ENCODE measurements at regions not wholly inside any gene's neighbourhood (a gene's known extent, or its start where the extent isn't known, plus 50 kb on each side); places are given as distances from the start of the nearest gene placed in this dataset.

DNA sequence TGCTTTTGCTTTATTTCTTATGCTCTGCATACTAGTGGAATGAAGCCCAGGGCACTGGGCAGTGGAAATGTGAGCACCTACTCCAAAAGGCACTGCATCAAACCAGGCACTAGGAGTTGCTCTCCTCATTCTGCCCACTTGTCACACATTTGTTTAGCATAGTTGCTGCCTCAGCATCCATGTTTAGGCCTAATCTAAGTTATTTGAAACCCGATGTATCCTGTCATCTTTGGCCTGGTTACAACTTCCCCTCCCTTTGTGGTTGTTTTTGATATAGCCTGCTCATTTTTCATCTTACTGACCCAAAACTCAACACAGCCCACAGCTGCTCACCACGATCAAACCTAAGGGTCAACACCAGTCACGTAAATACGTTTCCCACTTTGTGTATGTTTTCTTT, 82.2 kb upstream of the SELENOK start:
- H3K4me3 ChIP-seq (ENCODE audit: low read length): no peak overlapping the region
- H3K4me2 ChIP-seq (ENCODE audit: low read depth, low read length, poor library complexity, severe bottlenecking): no peak overlapping the region
- DNase-seq: no peak
- no peaks in the 10 kb centered on the region for H3K9me2 ChIP-seq (replicated peaks; ENCODE audit: insufficient read depth, low read length)
- H3K36me3 ChIP-seq (ENCODE audit: insufficient read depth, low read length): no peaks in the 10 kb centered on the region
- H3K79me2 ChIP-seq (ENCODE audit: low read length): no peaks in the 10 kb centered on the region
- no peak overlapping the region for H2AFZ ChIP-seq (ENCODE audit: low read length)
- H4K20me1 ChIP-seq (ENCODE audit: insufficient read depth, low read depth, low read length): no peaks in the 10 kb centered on the region
- 0 out of 2 replicates have a peak, but pooled peaks cover 3% of the 10 kb centered on the region for H3K9me3 ChIP-seq (ENCODE audit: low read length)
- H3K9ac ChIP-seq (ENCODE audit: low read length): no peak overlapping the region
- no peaks in the 10 kb centered on the region for H3K27me3 ChIP-seq (ENCODE audit: low read length)
- H3K27ac ChIP-seq (ENCODE audit: low read length): no peak overlapping the region
- H3K4me1 ChIP-seq (ENCODE audit: low read length): no peaks in the 10 kb centered on the region

- no peaks in the 10 kb centered on the region for H3K27me3 ChIP-seq (ENCODE audit: low read length)
- no peak overlapping the region for H3K9ac ChIP-seq (ENCODE audit: low read length)
- no peak overlapping the region for H3K27ac ChIP-seq (ENCODE audit: low read length)
- H3K9me2 ChIP-seq (replicated peaks; ENCODE audit: insufficient read depth, low read length): no peaks in the 10 kb centered on the region
- no peaks in the 10 kb centered on the region for H3K79me2 ChIP-seq (ENCODE audit: low read length)
- H3K4me2 ChIP-seq (ENCODE audit: low read depth, low read length, poor library complexity, severe bottlenecking): no peak overlapping the region
- H2AFZ ChIP-seq (ENCODE audit: low read length): no peak overlapping the region
- no peaks in the 10 kb centered on the region for H3K4me1 ChIP-seq (ENCODE audit: low read length)
- peaks cover 3% of the 10 kb centered on the region; the same call in 1 of the 2 replicates for H3K9me3 ChIP-seq (ENCODE audit: low read length)
- DNase-seq: no peak
- no peak overlapping the region for H3K4me3 ChIP-seq (ENCODE audit: low read length)
- H4K20me1 ChIP-seq (ENCODE audit: insufficient read depth, low read depth, low read length): no peaks in the 10 kb centered on the region
- no peaks in the 10 kb centered on the region for H3K36me3 ChIP-seq (ENCODE audit: insufficient read depth, low read length)
Observed at GRCh38 chr3:53970661-53971060, 79.0 kb upstream of the SELENOK start.

- no peak for DNase-seq
- H4K20me1 ChIP-seq (ENCODE audit: insufficient read depth, low read depth, low read length): no peaks in the 10 kb centered on the region
- H3K36me3 ChIP-seq (ENCODE audit: insufficient read depth, low read length): no peaks in the 10 kb centered on the region
- no peak overlapping the region for H3K27ac ChIP-seq (ENCODE audit: low read length)
- no peak overlapping the region for H3K9ac ChIP-seq (ENCODE audit: low read length)
- H3K4me2 ChIP-seq (ENCODE audit: low read depth, low read length, poor library complexity, severe bottlenecking): no peak overlapping the region
- no peak overlapping the region for H3K4me3 ChIP-seq (ENCODE audit: low read length)
- no peaks in the 10 kb centered on the region for H3K4me1 ChIP-seq (ENCODE audit: low read length)
- no peak overlapping the region for H2AFZ ChIP-seq (ENCODE audit: low read length)
- H3K79me2 ChIP-seq (ENCODE audit: low read length): no peaks in the 10 kb centered on the region
- H3K9me3 ChIP-seq (ENCODE audit: low read length): peaks cover 3% of the 10 kb centered on the region; the same call in 1 of the 2 replicates
- no peaks in the 10 kb centered on the region for H3K9me2 ChIP-seq (replicated peaks; ENCODE audit: insufficient read depth, low read length)
- H3K27me3 ChIP-seq (ENCODE audit: low read length): no peaks in the 10 kb centered on the region
Observed at GRCh38 chr3:53969086-53969485, 77.4 kb upstream of the SELENOK start.

GRCh38 chr3:53965291-53965690, 73.6 kb upstream of the SELENOK start:
- Histone ChIP-seq H4K20me1 (ENCODE audit: insufficient read depth, low read depth, low read length) (no peaks in the 10 kb centered on the region), H3K79me2 (ENCODE audit: low read length) (no peaks in the 10 kb centered on the region), H3K4me2 (ENCODE audit: low read depth, low read length, poor library complexity, severe bottlenecking) (no peak overlapping the region), H3K4me3 (ENCODE audit: low read length) (no peak overlapping the region), H3K9me3 (ENCODE audit: low read length) (no peaks in the 10 kb centered on the region; the same call in 1 of the 2 replicates), H3K27me3 (ENCODE audit: low read length) (no peaks in the 10 kb centered on the region), H2AFZ (ENCODE audit: low read length) (no peak overlapping the region), H3K9me2 (replicated peaks; ENCODE audit: insufficient read depth, low read length) (no peaks in the 10 kb centered on the region), H3K4me1 (ENCODE audit: low read length) (no peaks in the 10 kb centered on the region), H3K36me3 (ENCODE audit: insufficient read depth, low read length) (no peaks in the 10 kb centered on the region), H3K9ac (ENCODE audit: low read length) (no peak overlapping the region), H3K27ac (ENCODE audit: low read length) (no peak overlapping the region)
- DNase-seq: no peak

- H3K9ac ChIP-seq (ENCODE audit: low read length): no peak overlapping the region
Observed at GRCh38 chr3:53957831-53958230, 66.2 kb upstream of the SELENOK start.

DNA sequence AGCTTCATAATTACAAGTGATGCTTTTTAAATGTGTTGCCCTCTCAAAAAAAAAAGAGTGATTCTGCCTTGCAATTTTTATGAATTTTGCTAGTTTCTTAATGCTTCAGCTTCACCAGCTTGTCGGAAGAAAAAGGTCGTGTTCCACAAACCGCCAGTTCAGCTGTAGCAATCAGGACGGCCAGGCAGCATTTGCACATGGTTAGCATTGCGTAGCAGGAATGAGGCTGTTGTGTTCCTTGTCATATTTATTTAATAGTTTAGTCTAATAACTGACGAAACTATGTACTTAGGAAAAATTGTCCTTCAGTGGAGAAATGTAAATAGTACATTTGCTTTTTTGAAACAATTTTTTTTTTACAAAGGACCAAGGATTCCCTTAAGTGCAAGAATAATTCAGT, 64.9 kb upstream of the SELENOK start:
- no peaks in the 10 kb centered on the region for H3K79me2 ChIP-seq (ENCODE audit: low read length)
- no peak overlapping the region for H3K4me3 ChIP-seq (ENCODE audit: low read length)
- no peak overlapping the region for H3K4me2 ChIP-seq (ENCODE audit: low read depth, low read length, poor library complexity, severe bottlenecking)
- no peaks in the 10 kb centered on the region for H3K9me2 ChIP-seq (replicated peaks; ENCODE audit: insufficient read depth, low read length)
- no peaks in the 10 kb centered on the region for H3K4me1 ChIP-seq (ENCODE audit: low read length)
- H3K27ac ChIP-seq (ENCODE audit: low read length): no peak overlapping the region
- no peak for DNase-seq
- H3K9ac ChIP-seq (ENCODE audit: low read length): no peak overlapping the region
- no peaks in the 10 kb centered on the region for H3K27me3 ChIP-seq (ENCODE audit: low read length)
- no peaks in the 10 kb centered on the region for H4K20me1 ChIP-seq (ENCODE audit: insufficient read depth, low read depth, low read length)
- no peak overlapping the region for H2AFZ ChIP-seq (ENCODE audit: low read length)
- no peaks in the 10 kb centered on the region for H3K36me3 ChIP-seq (ENCODE audit: insufficient read depth, low read length)
- H3K9me3 ChIP-seq (ENCODE audit: low read length): no peaks in the 10 kb centered on the region

More at GRCh38 chr3:53957831-53958230, 66.2 kb upstream of the SELENOK start:
- Histone ChIP-seq H4K20me1 (ENCODE audit: insufficient read depth, low read depth, low read length) (no peaks in the 10 kb centered on the region), H3K4me2 (ENCODE audit: low read depth, low read length, poor library complexity, severe bottlenecking) (no peak overlapping the region), H3K79me2 (ENCODE audit: low read length) (no peaks in the 10 kb centered on the region), H2AFZ (ENCODE audit: low read length) (no peak overlapping the region), H3K27me3 (ENCODE audit: low read length) (no peaks in the 10 kb centered on the region), H3K36me3 (ENCODE audit: insufficient read depth, low read length) (no peaks in the 10 kb centered on the region), H3K4me1 (ENCODE audit: low read length) (no peaks in the 10 kb centered on the region), H3K27ac (ENCODE audit: low read length) (no peak overlapping the region), H3K9me3 (ENCODE audit: low read length) (no peaks in the 10 kb centered on the region), H3K9me2 (replicated peaks; ENCODE audit: insufficient read depth, low read length) (no peaks in the 10 kb centered on the region), H3K4me3 (ENCODE audit: low read length) (no peak overlapping the region)
- no peak for DNase-seq

DNA sequence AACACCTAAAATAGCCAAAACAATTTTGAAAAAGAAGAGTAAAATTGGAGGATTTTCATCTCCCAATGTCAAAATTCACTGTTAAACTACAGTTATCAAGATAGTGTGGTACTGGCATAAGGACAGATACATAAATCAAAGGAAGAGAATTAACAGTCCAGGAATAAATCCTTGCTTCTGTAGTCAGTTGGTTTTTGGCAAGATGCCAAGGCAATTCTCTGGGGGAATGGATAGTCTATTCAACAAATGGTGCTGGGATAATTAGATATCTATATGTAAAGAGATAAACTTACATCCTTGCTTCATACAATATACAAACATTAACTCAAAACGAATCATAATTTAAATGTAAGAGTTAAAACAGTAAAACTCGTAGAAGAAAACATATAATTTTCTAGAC, 57.9 kb upstream of the SELENOK start:
- H3K4me2 ChIP-seq (ENCODE audit: low read depth, low read length, poor library complexity, severe bottlenecking): no peak overlapping the region
- no peak overlapping the region for H3K9ac ChIP-seq (ENCODE audit: low read length)
- H3K36me3 ChIP-seq (ENCODE audit: insufficient read depth, low read length): no peaks in the 10 kb centered on the region
- H3K9me2 ChIP-seq (replicated peaks; ENCODE audit: insufficient read depth, low read length): no peaks in the 10 kb centered on the region
- no peaks in the 10 kb centered on the region for H4K20me1 ChIP-seq (ENCODE audit: insufficient read depth, low read depth, low read length)
- H3K79me2 ChIP-seq (ENCODE audit: low read length): no peaks in the 10 kb centered on the region
- H3K4me3 ChIP-seq (ENCODE audit: low read length): no peak overlapping the region
- H2AFZ ChIP-seq (ENCODE audit: low read length): no peak overlapping the region
- peaks cover 17% of the 10 kb centered on the region for H3K9me3 ChIP-seq (ENCODE audit: low read length)
- DNase-seq: no peak
- H3K27me3 ChIP-seq (ENCODE audit: low read length): no peaks in the 10 kb centered on the region
- H3K4me1 ChIP-seq (ENCODE audit: low read length): no peaks in the 10 kb centered on the region
- no peak overlapping the region for H3K27ac ChIP-seq (ENCODE audit: low read length)

- H3K36me3 ChIP-seq (ENCODE audit: insufficient read depth, low read length): no peaks in the 10 kb centered on the region
- H3K79me2 ChIP-seq (ENCODE audit: low read length): no peaks in the 10 kb centered on the region
- no peak overlapping the region for H3K9ac ChIP-seq (ENCODE audit: low read length)
- no peaks in the 10 kb centered on the region for H3K4me1 ChIP-seq (ENCODE audit: low read length)
- H3K27ac ChIP-seq (ENCODE audit: low read length): no peak overlapping the region
- no peak overlapping the region for H2AFZ ChIP-seq (ENCODE audit: low read length)
- no peaks in the 10 kb centered on the region for H3K27me3 ChIP-seq (ENCODE audit: low read length)
- no peaks in the 10 kb centered on the region for H4K20me1 ChIP-seq (ENCODE audit: insufficient read depth, low read depth, low read length)
- no peak overlapping the region for H3K4me2 ChIP-seq (ENCODE audit: low read depth, low read length, poor library complexity, severe bottlenecking)
- H3K4me3 ChIP-seq (ENCODE audit: low read length): no peak overlapping the region
- H3K9me2 ChIP-seq (replicated peaks; ENCODE audit: insufficient read depth, low read length): no peaks in the 10 kb centered on the region
- peaks cover 17% of the 10 kb centered on the region for H3K9me3 ChIP-seq (ENCODE audit: low read length)
- DNase-seq: no peak
Observed at GRCh38 chr3:53948174-53948573, 56.5 kb upstream of the SELENOK start.

DNA sequence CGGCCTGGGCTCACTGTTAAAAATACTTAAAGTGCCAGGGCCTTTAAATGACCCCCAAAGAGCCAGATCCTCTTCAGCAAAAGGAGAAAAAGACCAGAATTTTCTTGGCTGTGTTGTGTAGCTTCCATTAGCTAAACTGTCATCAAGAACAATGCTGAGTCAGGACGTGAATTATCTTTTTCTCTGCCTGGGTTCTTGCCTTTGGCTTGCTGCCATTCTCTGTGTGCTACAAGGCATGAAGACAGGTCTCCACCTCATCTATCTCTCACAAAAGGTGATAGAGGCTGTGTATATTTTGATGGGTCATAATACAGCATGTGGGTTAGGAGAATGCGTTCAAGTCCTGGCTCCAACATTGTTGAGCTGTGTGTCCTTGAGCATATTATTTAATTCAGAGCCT, 52.4 kb upstream of the SELENOK start:
- Histone ChIP-seq H3K4me2 (ENCODE audit: low read depth, low read length, poor library complexity, severe bottlenecking) (no peak overlapping the region), H3K9ac (ENCODE audit: low read length) (no peak overlapping the region), H2AFZ (ENCODE audit: low read length) (no peak overlapping the region), H3K27me3 (ENCODE audit: low read length) (no peaks in the 10 kb centered on the region), H3K79me2 (ENCODE audit: low read length) (no peaks in the 10 kb centered on the region), H3K4me1 (ENCODE audit: low read length) (no peaks in the 10 kb centered on the region), H3K4me3 (ENCODE audit: low read length) (no peak overlapping the region), H4K20me1 (ENCODE audit: insufficient read depth, low read depth, low read length) (no peaks in the 10 kb centered on the region), H3K27ac (ENCODE audit: low read length) (no peak overlapping the region), H3K9me3 (ENCODE audit: low read length) (peaks cover 17% of the 10 kb centered on the region), H3K36me3 (ENCODE audit: insufficient read depth, low read length) (no peaks in the 10 kb centered on the region), H3K9me2 (replicated peaks; ENCODE audit: insufficient read depth, low read length) (no peaks in the 10 kb centered on the region)
- no peak for DNase-seq
